SK-N-SH treated with all-trans-retinoic acid at 6 μM for 48 hours (cell line): ENCODE measurements at regions not wholly inside any gene's neighbourhood (a gene's known extent, or its start where the extent isn't known, plus 50 kb on each side); places are given as distances from the start of the nearest gene placed in this dataset.

ENCODE experiments used
- ATAC-seq: fragments of 200-7000 bp; cut with Tn5 transposase; 3 replicates; pipeline ENCODE4 v1.9.1; 2020; ENCODE audit warnings: mild to moderate bottlenecking, moderate library complexity
- ARNTL ChIP-seq: fragments of 450-650 bp; formaldehyde crosslinking; IDR thresholded peaks from 2 replicates; pipeline ENCODE4 v1.5.0; 2020; ENCODE audit warnings: low read depth, mild to moderate bottlenecking, moderate library complexity, borderline replicate concordance
- BACH2 ChIP-seq: fragments of 250-450 bp; sonication (Bioruptor Pico); IDR thresholded peaks from 2 replicates; pipeline ENCODE4 v1.9.0; 2021; ENCODE audit warnings: mild to moderate bottlenecking, borderline replicate concordance
- CREB5 ChIP-seq: fragments of 250-450 bp; sonication (Bioruptor Pico); IDR thresholded peaks from 2 replicates; pipeline ENCODE4 v1.5.1; 2020; ENCODE audit warnings: low read depth, mild to moderate bottlenecking, moderate library complexity
- CSDC2 ChIP-seq: fragments of 250-450 bp; sonication (Bioruptor Pico); IDR thresholded peaks from 2 replicates; pipeline ENCODE4 v1.5.0; 2020; ENCODE audit warnings: mild to moderate bottlenecking, moderate library complexity
- CSRNP3 ChIP-seq: fragments of 250-450 bp; sonication (Bioruptor Pico); IDR thresholded peaks from 2 replicates; pipeline ENCODE4 v1.5.1; 2021; ENCODE audit warnings: mild to moderate bottlenecking, moderate library complexity
- GLIS3 ChIP-seq: fragments of 250-450 bp; sonication (Bioruptor Pico); IDR thresholded peaks from 2 replicates; pipeline ENCODE4 v1.5.0; 2020; ENCODE audit warnings: mild to moderate bottlenecking, moderate library complexity
- ISL1 ChIP-seq: fragments of 250-450 bp; sonication (Bioruptor Pico); IDR thresholded peaks from 2 replicates; pipeline ENCODE4 v2.1.2; 2022; ENCODE audit warnings: mild to moderate bottlenecking, moderate library complexity
- OSR1 ChIP-seq: fragments of 250-450 bp; sonication (Bioruptor Pico); IDR thresholded peaks from 2 replicates; pipeline ENCODE4 v1.8.0; 2022; ENCODE audit warnings: moderate library complexity, mild to moderate bottlenecking, inconsistent platforms
- PATZ1 ChIP-seq: fragments of 250-450 bp; sonication (Bioruptor Pico); IDR thresholded peaks from 2 replicates; pipeline ENCODE4 v1.8.0; 2020; ENCODE audit warnings: mild to moderate bottlenecking, moderate library complexity, borderline replicate concordance
- POU6F1 ChIP-seq: fragments of 250-450 bp; sonication (Bioruptor Pico); IDR thresholded peaks from 2 replicates; pipeline ENCODE4 v1.8.0; 2021; ENCODE audit warnings: low read depth, mild to moderate bottlenecking, moderate library complexity, borderline replicate concordance
- RARB ChIP-seq: fragments of 250-450 bp; sonication (Bioruptor Pico); IDR thresholded peaks from 2 replicates; pipeline ENCODE4 v1.8.0; 2021; ENCODE audit warnings: mild to moderate bottlenecking, moderate library complexity
- SNAI2 ChIP-seq: fragments of 250-450 bp; sonication (Bioruptor Pico); IDR thresholded peaks from 2 replicates; pipeline ENCODE4 v1.5.0; 2020; ENCODE audit warnings: mild to moderate bottlenecking, moderate library complexity
- TCF4 ChIP-seq: fragments of 250-450 bp; sonication (Bioruptor Pico); IDR thresholded peaks from 2 replicates; pipeline ENCODE4 v1.8.0; 2021; ENCODE audit warnings: mild to moderate bottlenecking, moderate library complexity, borderline replicate concordance
- TSHZ2 ChIP-seq: fragments of 250-450 bp; sonication (Bioruptor Pico); IDR thresholded peaks from 2 replicates; pipeline ENCODE4 v1.5.0; 2020; ENCODE audit warnings: mild to moderate bottlenecking, moderate library complexity
- ZC3H10 ChIP-seq: fragments of 250-450 bp; sonication (Bioruptor Pico); IDR thresholded peaks from 2 replicates; pipeline ENCODE4 v1.5.1; 2021; ENCODE audit warnings: mild to moderate bottlenecking, moderate library complexity
- ZFP3 ChIP-seq: fragments of 250-450 bp; sonication (Bioruptor Pico); IDR thresholded peaks from 2 replicates; pipeline ENCODE4 v1.5.0; 2020; ENCODE audit warnings: mild to moderate bottlenecking, moderate library complexity
- ZFP30 ChIP-seq: fragments of 450-650 bp; formaldehyde crosslinking; IDR thresholded peaks from 2 replicates; pipeline ENCODE4 v1.5.0; 2022; ENCODE audit warnings: mild to moderate bottlenecking, moderate library complexity
- ZNF565 ChIP-seq: fragments of 450-650 bp; formaldehyde crosslinking; conservative IDR thresholded peaks from 2 replicates; pipeline ENCODE4 v1.5.0; 2020; ENCODE audit warnings: low read depth, mild to moderate bottlenecking, moderate library complexity
- ZNF70 ChIP-seq: fragments of 450-650 bp; formaldehyde crosslinking; IDR thresholded peaks from 2 replicates; pipeline ENCODE4 v1.5.0; 2020; ENCODE audit warnings: mild to moderate bottlenecking, moderate library complexity
- ZNF8 ChIP-seq: fragments of 450-650 bp; formaldehyde crosslinking; IDR thresholded peaks from 2 replicates; pipeline ENCODE4 v1.5.0; 2020; ENCODE audit warnings: mild to moderate bottlenecking, moderate library complexity

- no peak for TF ChIP-seq ISL1 (CRISPR knock-in tag)
- TF ChIP-seq, all 23 proteins: peak for 0
These were observed 802.6 kb upstream of the CHAC2 start (continued) for GRCh38 chr2:52964916-52965530.

GRCh38 chr2:52961403-52961802 lies 806.2 kb upstream of the CHAC2 start:
- TF ChIP-seq TSHZ2 (CRISPR knock-in tag) = no peak
- TF ChIP-seq CREB5 = no peak
- TF ChIP-seq SNAI2 (CRISPR knock-in tag) = no peak
- TF ChIP-seq ISL1 (CRISPR knock-in tag) = no peak
- no peak for TF ChIP-seq ZNF70
- no peak for TF ChIP-seq CSRNP3
- TF ChIP-seq TCF4 = no peak
- no peak for TF ChIP-seq POU6F1 (CRISPR knock-in tag)
- no peak for TF ChIP-seq OSR1 (CRISPR knock-in tag)
- TF ChIP-seq PATZ1 (CRISPR knock-in tag) = no peak
- TF ChIP-seq GLIS3 (CRISPR knock-in tag) = no peak
- TF ChIP-seq BACH2 (CRISPR knock-in tag) = no peak
- no peak for TF ChIP-seq ARNTL (CRISPR knock-in tag)
- no peak for TF ChIP-seq ZNF565 (CRISPR knock-in tag)
- no peak for TF ChIP-seq ZC3H10 (CRISPR knock-in tag)
- TF ChIP-seq CSDC2 = no peak
- no peak for ATAC-seq

GRCh38 chr2:52960881-52961280 lies 806.7 kb upstream of the CHAC2 start:
- no peak for ATAC-seq
- TF ChIP-seq PATZ1 (CRISPR knock-in tag) (no peak), ZC3H10 (CRISPR knock-in tag) (no peak), OSR1 (CRISPR knock-in tag) (no peak), CREB5 (no peak), ARNTL (CRISPR knock-in tag) (no peak), ISL1 (CRISPR knock-in tag) (no peak), ZNF8 (CRISPR knock-in tag) (no peak), RARB (CRISPR knock-in tag) (no peak), TSHZ2 (CRISPR knock-in tag) (no peak), ZFP3 (CRISPR knock-in tag) (no peak), ZNF565 (CRISPR knock-in tag) (no peak), ZNF70 (no peak), BACH2 (CRISPR knock-in tag) (no peak), TCF4 (no peak), ZFP30 (CRISPR knock-in tag) (no peak), GLIS3 (CRISPR knock-in tag) (no peak)
